Endodermal cell (in vitro differentiated cells): ENCODE measurements at regions not wholly inside any gene's neighbourhood (a gene's known extent, or its start where the extent isn't known, plus 50 kb on each side); places are given as distances from the start of the nearest gene placed in this dataset.

Experiments
- DNase-seq: peaks from one replicate; pipeline ENCODE4 v3.0.0-alpha.2; 2017
- H3K27ac ChIP-seq: 2 replicates; pipeline ENCODE4 v1.5.1; 2013; ENCODE audit warnings: mild to moderate bottlenecking, low read depth, low read length, moderate library complexity
- H3K27me3 ChIP-seq: 2 replicates; pipeline ENCODE4 v1.6.1; 2013; ENCODE audit warnings: mild to moderate bottlenecking, low read length, moderate library complexity; ENCODE audit not compliant: insufficient read depth, control insufficient read depth, poor library complexity, severe bottlenecking
- H3K36me3 ChIP-seq: 2 replicates; pipeline ENCODE4 v1.7.0; 2013; ENCODE audit warnings: mild to moderate bottlenecking, low read length, moderate library complexity; ENCODE audit not compliant: control insufficient read depth, insufficient read depth
- H3K4me1 ChIP-seq: one replicate; pipeline ENCODE4 v1.7.0; 2013; ENCODE audit warnings: low read length; ENCODE audit not compliant: control insufficient read depth, insufficient read depth
- H3K4me3 ChIP-seq: 2 replicates; pipeline ENCODE4 v1.5.1; 2013; ENCODE audit warnings: mild to moderate bottlenecking, low read length, moderate library complexity
- H3K9ac ChIP-seq: 2 replicates; pipeline ENCODE4 v1.6.1; 2013; ENCODE audit warnings: mild to moderate bottlenecking, low read length, moderate library complexity; ENCODE audit not compliant: poor library complexity, severe bottlenecking; ENCODE audit errors: extremely low read depth
- H3K9me3 ChIP-seq: 2 replicates; pipeline ENCODE4 v1.6.1; 2013; ENCODE audit warnings: mild to moderate bottlenecking, low read length, moderate library complexity; ENCODE audit not compliant: control insufficient read depth
- H3K27ac Mint-ChIP-seq: 2 replicates; pipeline ENCODE4 v1.8.0; 2020; ENCODE audit warnings: mixed read lengths
- H3K27me3 Mint-ChIP-seq: 2 replicates; pipeline ENCODE4 v1.8.0; 2021; ENCODE audit warnings: mild to moderate bottlenecking, mixed read lengths; ENCODE audit not compliant: insufficient read depth
- H3K36me3 Mint-ChIP-seq: 2 replicates; pipeline ENCODE4 v1.8.0; 2020; ENCODE audit warnings: low read depth, mixed read lengths
- H3K4me1 Mint-ChIP-seq: 2 replicates; pipeline ENCODE4 v1.8.0; 2020; ENCODE audit warnings: mixed read lengths
- H3K4me3 Mint-ChIP-seq: 2 replicates; pipeline ENCODE4 v1.8.0; 2020; ENCODE audit warnings: mild to moderate bottlenecking, moderate library complexity, mixed read lengths
- H3K9me3 Mint-ChIP-seq: 2 replicates; pipeline ENCODE4 v1.8.0; 2020; ENCODE audit warnings: mild to moderate bottlenecking, mixed read lengths
- CTCF ChIP-seq: fragments of 200-600 bp; sonication (generic); conservative IDR thresholded peaks from 2 replicates; pipeline ENCODE4 v1.5.0; 2021; ENCODE audit warnings: antibody characterized with exemption, mild to moderate bottlenecking
- WGBS, 2 experiments: methylation state at CpG; one replicate each; pipeline versions ENCODE4 v1.1.5 to v1.1.7; 2013; ENCODE audit warnings: missing lambda C conversion rate in 2 of 2, mixed read lengths in 1 of 2; ENCODE audit not compliant: insufficient coverage in 1 of 2, insufficient read length in 1 of 2; 5-methylcytosine and 5-hydroxymethylcytosine counted together

DNA sequence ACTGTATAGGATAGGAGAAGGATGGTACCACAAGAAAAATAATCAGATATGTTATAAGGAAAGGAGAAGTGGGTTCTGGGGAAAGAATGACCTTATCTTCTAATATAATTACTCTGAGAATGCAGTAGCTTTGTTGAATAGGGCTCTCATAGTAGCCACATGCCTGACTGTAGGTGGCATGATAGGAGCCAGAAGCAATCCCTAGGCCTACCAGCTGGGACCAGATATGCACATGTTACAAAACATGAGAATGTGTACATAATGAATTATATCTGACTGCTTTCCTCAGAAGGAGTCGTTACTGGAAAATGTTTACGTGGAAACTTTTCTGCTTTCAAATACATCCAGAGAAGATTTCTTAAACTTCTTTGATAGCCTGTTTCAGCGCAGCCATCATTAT is 53.2 kb upstream of the FAM3C start:
- WGBS, 2 experiments: 95 to 100% methylated on average over 2 to 3 of the region's 3 CpGs
- H3K9ac ChIP-seq: no peak overlapping the region
- DNase-seq: no peak
- H3K27ac ChIP-seq: no peak overlapping the region
- H3K36me3 ChIP-seq: no peaks in the 10 kb centered on the region
- no peaks in the 10 kb centered on the region for H3K27me3 ChIP-seq
- Mint-ChIP-seq H3K4me3 (no peak overlapping the region), H3K27me3 (no peaks in the 10 kb centered on the region), H3K27ac (no peak overlapping the region), H3K36me3 (no peaks in the 10 kb centered on the region), H3K4me1 (no peaks in the 10 kb centered on the region), H3K9me3 (no peaks in the 10 kb centered on the region)
- peak; percentile 45 for TF ChIP-seq CTCF
- H3K4me3 ChIP-seq: no peak overlapping the region
- H3K9me3 ChIP-seq: no peaks in the 10 kb centered on the region
- no peaks in the 10 kb centered on the region for H3K4me1 ChIP-seq

DNA sequence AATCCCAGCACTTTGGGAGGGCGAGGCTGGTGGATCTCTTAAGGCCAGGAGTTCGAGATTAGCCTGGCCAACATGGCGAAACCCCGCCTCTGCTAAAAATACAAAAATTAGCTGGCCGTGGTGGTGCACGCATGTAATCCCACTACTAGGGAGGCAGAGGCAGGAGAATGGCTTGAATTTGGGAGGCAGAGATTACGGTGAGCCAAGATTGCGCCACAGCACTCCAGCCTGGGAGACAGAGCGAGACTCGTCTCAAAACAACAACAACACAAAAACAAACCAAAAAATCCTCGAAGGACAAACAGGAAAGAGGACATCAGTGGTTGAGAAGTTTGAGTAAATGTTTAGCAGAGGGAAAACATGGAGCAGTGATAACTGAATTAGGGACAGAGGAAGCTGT is 52.3 kb upstream of the FAM3C start:
- DNase-seq: no peak
- no peaks in the 10 kb centered on the region for H3K9me3 Mint-ChIP-seq
- H3K36me3 ChIP-seq: no peaks in the 10 kb centered on the region
- H3K4me3 ChIP-seq: no peak overlapping the region
- no peaks in the 10 kb centered on the region for H3K27me3 ChIP-seq
- H3K4me3 Mint-ChIP-seq: no peak overlapping the region
- no peaks in the 10 kb centered on the region for H3K9me3 ChIP-seq
- no peaks in the 10 kb centered on the region for H3K4me1 Mint-ChIP-seq
- H3K27ac ChIP-seq: no peak overlapping the region
- no peaks in the 10 kb centered on the region for H3K36me3 Mint-ChIP-seq
- TF ChIP-seq CTCF: no peak
- 93 to 99% methylated on average over 7 to 11 of the region's 11 CpGs for WGBS, 2 experiments
- H3K4me1 ChIP-seq: no peaks in the 10 kb centered on the region
- no peak overlapping the region for H3K9ac ChIP-seq
- no peak overlapping the region for H3K27ac Mint-ChIP-seq
- H3K27me3 Mint-ChIP-seq: no peaks in the 10 kb centered on the region

GRCh38 chr7:121447911-121448300 is 51.8 kb upstream of the FAM3C start:
- H3K27ac ChIP-seq: no peak overlapping the region
- H3K36me3 ChIP-seq: no peaks in the 10 kb centered on the region
- H3K9me3 Mint-ChIP-seq: no peaks in the 10 kb centered on the region
- H3K4me3 ChIP-seq: no peak overlapping the region
- TF ChIP-seq CTCF: no peak
- no peaks in the 10 kb centered on the region for H3K27me3 Mint-ChIP-seq
- H3K36me3 Mint-ChIP-seq: no peaks in the 10 kb centered on the region
- H3K4me1 Mint-ChIP-seq: no peaks in the 10 kb centered on the region
- DNase-seq: no peak
- WGBS, 2 experiments: 76 to 87% methylated on average over 3 to 4 of the region's 4 CpGs
- H3K4me1 ChIP-seq: no peaks in the 10 kb centered on the region
- H3K4me3 Mint-ChIP-seq: no peak overlapping the region
- H3K9ac ChIP-seq: no peak overlapping the region
- H3K27ac Mint-ChIP-seq: no peak overlapping the region
- no peaks in the 10 kb centered on the region for H3K9me3 ChIP-seq
- no peaks in the 10 kb centered on the region for H3K27me3 ChIP-seq
